ENCODE measurements at regions not wholly inside any gene's neighbourhood (a gene's known extent, or its start where the extent isn't known, plus 50 kb on each side); places are given as distances from the start of the nearest gene placed in this dataset.

DNA sequence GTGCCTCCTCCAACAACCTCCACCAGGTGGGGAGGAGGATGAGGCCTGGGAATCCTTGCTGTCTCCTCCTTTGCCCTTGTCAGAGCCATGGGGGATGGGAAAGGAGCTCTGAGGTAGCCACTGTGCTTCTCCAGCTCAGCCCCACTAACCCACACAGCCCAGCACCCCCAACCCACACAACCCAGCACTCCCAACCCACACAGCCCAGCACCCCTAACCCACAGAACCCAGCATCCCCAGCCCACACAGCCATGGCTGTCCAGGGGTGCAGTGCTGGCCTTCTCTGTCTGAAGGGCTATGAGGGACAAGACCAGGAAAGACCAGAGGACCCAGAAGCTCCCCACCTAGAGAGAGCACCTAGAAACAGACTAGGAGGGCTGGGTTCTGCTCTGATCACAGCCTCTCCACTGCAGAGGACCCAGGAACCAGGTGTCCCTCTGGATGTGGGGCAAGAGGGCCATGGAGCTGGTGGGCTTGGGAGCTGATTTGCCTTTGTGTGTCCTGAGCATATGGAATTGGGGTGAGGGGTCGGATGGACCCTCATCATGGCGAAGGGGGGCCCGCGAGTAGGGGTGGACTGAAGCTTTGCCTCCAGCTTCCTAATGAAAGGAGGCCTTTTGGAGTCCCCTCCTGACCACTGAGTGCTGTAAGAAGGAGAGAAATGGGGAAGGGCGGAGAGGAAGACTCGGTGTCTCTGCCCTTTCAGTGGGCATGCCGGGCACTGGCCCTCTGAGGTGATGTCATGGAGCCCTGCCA lies 117.6 kb upstream of the THY1 start:
- Histone ChIP-seq H3K36me3 (no peaks in the 10 kb centered on the region), H3K9me3 (no peaks in the 10 kb centered on the region), H3K4me3 (no peak overlapping the region), H3K27me3 (ENCODE audit: low read depth) (peaks cover 3% of the 10 kb centered on the region), H3K27ac (no peak overlapping the region), H3K4me1 (no peaks in the 10 kb centered on the region)
- peak in 1 of 2 donors; percentile 19 for ATAC-seq
- DNase-seq = no peak
- TF ChIP-seq, protein P1, sequence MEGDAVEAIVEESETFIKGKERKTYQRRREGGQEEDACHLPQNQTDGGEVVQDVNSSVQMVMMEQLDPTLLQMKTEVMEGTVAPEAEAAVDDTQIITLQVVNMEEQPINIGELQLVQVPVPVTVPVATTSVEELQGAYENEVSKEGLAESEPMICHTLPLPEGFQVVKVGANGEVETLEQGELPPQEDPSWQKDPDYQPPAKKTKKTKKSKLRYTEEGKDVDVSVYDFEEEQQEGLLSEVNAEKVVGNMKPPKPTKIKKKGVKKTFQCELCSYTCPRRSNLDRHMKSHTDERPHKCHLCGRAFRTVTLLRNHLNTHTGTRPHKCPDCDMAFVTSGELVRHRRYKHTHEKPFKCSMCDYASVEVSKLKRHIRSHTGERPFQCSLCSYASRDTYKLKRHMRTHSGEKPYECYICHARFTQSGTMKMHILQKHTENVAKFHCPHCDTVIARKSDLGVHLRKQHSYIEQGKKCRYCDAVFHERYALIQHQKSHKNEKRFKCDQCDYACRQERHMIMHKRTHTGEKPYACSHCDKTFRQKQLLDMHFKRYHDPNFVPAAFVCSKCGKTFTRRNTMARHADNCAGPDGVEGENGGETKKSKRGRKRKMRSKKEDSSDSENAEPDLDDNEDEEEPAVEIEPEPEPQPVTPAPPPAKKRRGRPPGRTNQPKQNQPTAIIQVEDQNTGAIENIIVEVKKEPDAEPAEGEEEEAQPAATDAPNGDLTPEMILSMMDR (IDR thresholded peaks at IDR 0.05) = no peak
- intact Hi-C loops (cut with DNase I) = no loop called here

- no peak overlapping the region for H3K4me3 ChIP-seq
- intact Hi-C loops (cut with DNase I) = no loop called here
- no peaks in the 10 kb centered on the region for H3K9me3 ChIP-seq
- H3K27me3 ChIP-seq (ENCODE audit: low read depth) = peaks cover 3% of the 10 kb centered on the region
- ATAC-seq = no peak
- H3K36me3 ChIP-seq = no peaks in the 10 kb centered on the region
- H3K4me1 ChIP-seq = no peaks in the 10 kb centered on the region
- H3K27ac ChIP-seq = no peak overlapping the region
- no peak for DNase-seq
- TF ChIP-seq, protein P1 (IDR thresholded peaks at IDR 0.05) = no peak
Observed at GRCh38 chr11:119539583-119539982, 116.6 kb upstream of the THY1 start.

- H3K4me3 ChIP-seq = no peak overlapping the region
- ATAC-seq (no peak), DNase-seq (no peak)
- H3K27me3 ChIP-seq (ENCODE audit: low read depth) = peaks cover 3% of the 10 kb centered on the region
- no peak overlapping the region for H3K27ac ChIP-seq
- peaks cover 4% of the 10 kb centered on the region for H3K4me1 ChIP-seq
- intact Hi-C loops (cut with DNase I) = no loop called here
- no peaks in the 10 kb centered on the region for H3K9me3 ChIP-seq
- TF ChIP-seq, protein P1 (IDR thresholded peaks at IDR 0.05) = no peak
- no peaks in the 10 kb centered on the region for H3K36me3 ChIP-seq
Observed at GRCh38 chr11:119538753-119539152, 115.8 kb upstream of the THY1 start.

GRCh38 chr11:119537306-119538253 lies 114.6 kb upstream of the THY1 start:
- Histone ChIP-seq H3K4me3 (no peak overlapping the region), H3K27me3 (ENCODE audit: low read depth) (peaks cover 3% of the 10 kb centered on the region), H3K36me3 (no peaks in the 10 kb centered on the region), H3K9me3 (no peaks in the 10 kb centered on the region), H3K4me1 (peaks cover 4% of the 10 kb centered on the region), H3K27ac (no peak overlapping the region)
- intact Hi-C loops (cut with DNase I) = no loop called here
- TF ChIP-seq, protein P1 (IDR thresholded peaks at IDR 0.05) = no peak
- DNase-seq = no peak
- no peak for ATAC-seq

GRCh38 chr11:119536801-119537200 lies 113.8 kb upstream of the THY1 start:
- Histone ChIP-seq H3K27ac (no peak overlapping the region), H3K4me1 (peaks cover 4% of the 10 kb centered on the region), H3K36me3 (no peaks in the 10 kb centered on the region), H3K9me3 (no peaks in the 10 kb centered on the region), H3K4me3 (no peak overlapping the region), H3K27me3 (ENCODE audit: low read depth) (peaks cover 3% of the 10 kb centered on the region)
- intact Hi-C loops (cut with DNase I) = no loop called here
- TF ChIP-seq, protein P1 (IDR thresholded peaks at IDR 0.05) = no peak
- no peak for ATAC-seq
- no peak for DNase-seq

Data from lower lobe of right lung (tissue), 2 donors.